ENCODE measurements at regions not wholly inside any gene's neighbourhood (a gene's known extent, or its start where the extent isn't known, plus 50 kb on each side); places are given as distances from the start of the nearest gene placed in this dataset.

DNA sequence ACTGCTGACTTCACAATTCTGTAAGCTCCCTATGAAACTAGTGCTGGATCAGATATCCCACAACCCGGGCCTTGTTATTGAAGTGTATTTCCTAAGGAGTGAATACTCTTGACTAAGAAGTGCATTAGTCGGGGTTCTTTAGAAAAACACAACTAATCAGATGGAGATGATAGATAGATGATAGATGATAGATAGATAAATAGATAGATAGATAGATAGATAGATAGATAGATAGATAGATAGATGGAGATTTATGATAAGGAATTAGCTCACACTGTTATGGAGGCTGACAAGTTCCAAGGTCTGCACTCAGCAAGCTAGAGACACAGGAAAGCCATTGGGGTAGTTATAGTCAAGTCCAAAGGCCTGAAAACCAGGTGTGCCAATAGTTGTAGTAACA, 214.6 kb upstream of the COX7C start:
- H3K27ac Mint-ChIP-seq (ENCODE audit: unreplicated experiment), result no peak overlapping the region
- intact Hi-C loops (cut with micrococcal nuclease; ENCODE audit: unreplicated experiment), result no loop called here
- CTCF ChIA-PET, result interaction anchor here (0.6 kb wide), 1 partner anchor 611 kb away, joined by 3 read pairs; no protein-coding TSS in a partner anchor
- BruUV-seq (replicated peaks), result no TSS peak
- no peaks in the 10 kb centered on the region for H3K27me3 Mint-ChIP-seq (ENCODE audit: unreplicated experiment)
- no peaks in the 10 kb centered on the region for H3K4me1 Mint-ChIP-seq (ENCODE audit: low read depth, unreplicated experiment)
- H3K36me3 Mint-ChIP-seq (ENCODE audit: insufficient read depth, unreplicated experiment), result no peaks in the 10 kb centered on the region
- H3K9me3 Mint-ChIP-seq (ENCODE audit: low read depth, unreplicated experiment), result no peaks in the 10 kb centered on the region
- DNase-seq, result no peak
- H3K4me3 Mint-ChIP-seq (ENCODE audit: low read depth, unreplicated experiment), result no peak overlapping the region
- TF ChIP-seq, protein P1, sequence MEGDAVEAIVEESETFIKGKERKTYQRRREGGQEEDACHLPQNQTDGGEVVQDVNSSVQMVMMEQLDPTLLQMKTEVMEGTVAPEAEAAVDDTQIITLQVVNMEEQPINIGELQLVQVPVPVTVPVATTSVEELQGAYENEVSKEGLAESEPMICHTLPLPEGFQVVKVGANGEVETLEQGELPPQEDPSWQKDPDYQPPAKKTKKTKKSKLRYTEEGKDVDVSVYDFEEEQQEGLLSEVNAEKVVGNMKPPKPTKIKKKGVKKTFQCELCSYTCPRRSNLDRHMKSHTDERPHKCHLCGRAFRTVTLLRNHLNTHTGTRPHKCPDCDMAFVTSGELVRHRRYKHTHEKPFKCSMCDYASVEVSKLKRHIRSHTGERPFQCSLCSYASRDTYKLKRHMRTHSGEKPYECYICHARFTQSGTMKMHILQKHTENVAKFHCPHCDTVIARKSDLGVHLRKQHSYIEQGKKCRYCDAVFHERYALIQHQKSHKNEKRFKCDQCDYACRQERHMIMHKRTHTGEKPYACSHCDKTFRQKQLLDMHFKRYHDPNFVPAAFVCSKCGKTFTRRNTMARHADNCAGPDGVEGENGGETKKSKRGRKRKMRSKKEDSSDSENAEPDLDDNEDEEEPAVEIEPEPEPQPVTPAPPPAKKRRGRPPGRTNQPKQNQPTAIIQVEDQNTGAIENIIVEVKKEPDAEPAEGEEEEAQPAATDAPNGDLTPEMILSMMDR (IDR thresholded peaks at IDR 0.05; ENCODE audit: unreplicated experiment), result no peak

DNA sequence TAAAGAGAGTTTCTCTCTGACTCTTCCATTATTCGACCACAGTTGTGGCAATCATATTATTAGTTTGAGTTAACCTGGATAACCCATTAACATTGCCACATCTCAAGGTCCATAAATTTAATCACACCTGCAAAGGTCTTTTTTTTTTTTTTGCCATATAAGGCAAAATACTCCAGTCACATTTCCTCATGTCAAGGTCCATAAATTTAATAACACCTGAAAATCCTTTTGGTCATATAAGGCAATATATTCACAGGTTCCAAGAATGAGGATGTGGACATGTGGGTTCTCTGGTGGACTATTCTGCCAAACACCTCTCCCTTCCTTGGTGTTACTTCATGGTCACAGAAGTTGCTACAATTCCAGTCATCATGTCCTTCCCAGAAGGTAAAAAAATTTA, 213.5 kb upstream of the COX7C start:
- intact Hi-C loops (cut with micrococcal nuclease; ENCODE audit: unreplicated experiment), result no loop called here
- no TSS peak for BruUV-seq (replicated peaks)
- Mint-ChIP-seq H3K9me3 (ENCODE audit: low read depth, unreplicated experiment) (no peaks in the 10 kb centered on the region), H3K27ac (ENCODE audit: unreplicated experiment) (no peak overlapping the region), H3K36me3 (ENCODE audit: insufficient read depth, unreplicated experiment) (no peaks in the 10 kb centered on the region), H3K27me3 (ENCODE audit: unreplicated experiment) (no peaks in the 10 kb centered on the region), H3K4me3 (ENCODE audit: low read depth, unreplicated experiment) (no peak overlapping the region), H3K4me1 (ENCODE audit: low read depth, unreplicated experiment) (no peaks in the 10 kb centered on the region)
- DNase-seq, result no peak
- CTCF ChIA-PET, result interaction anchor here (0.7 kb wide), 1 partner anchor 140 kb away, joined by 8 read pairs; no protein-coding TSS in a partner anchor
- TF ChIP-seq, protein P1 (IDR thresholded peaks at IDR 0.05; ENCODE audit: unreplicated experiment), result no peak

DNA sequence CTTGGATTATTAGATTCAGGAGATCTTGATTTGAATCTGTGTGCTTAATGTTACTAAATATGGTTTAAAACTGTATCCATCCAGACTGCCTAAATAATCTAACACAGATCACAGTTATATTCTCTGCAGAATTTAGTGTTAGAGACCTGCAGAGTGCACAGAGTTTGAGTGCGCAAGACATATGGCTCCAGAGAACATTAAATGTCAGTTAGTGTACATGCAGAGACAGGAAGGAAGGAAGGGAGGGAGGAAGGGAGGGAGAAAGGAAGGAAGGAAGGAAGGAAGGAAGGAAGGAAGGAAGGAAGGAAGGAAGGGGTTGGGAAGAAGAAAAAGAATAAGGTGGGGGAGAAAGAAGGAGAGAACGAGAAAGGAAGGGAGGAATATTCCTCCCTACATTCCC, 210.0 kb upstream of the COX7C start:
- no TSS peak for BruUV-seq (replicated peaks)
- no peak overlapping the region for H3K27ac Mint-ChIP-seq (ENCODE audit: unreplicated experiment)
- TF ChIP-seq, protein P1 (IDR thresholded peaks at IDR 0.05; ENCODE audit: unreplicated experiment), result no peak
- no peaks in the 10 kb centered on the region for H3K9me3 Mint-ChIP-seq (ENCODE audit: low read depth, unreplicated experiment)
- H3K27me3 Mint-ChIP-seq (ENCODE audit: unreplicated experiment), result no peaks in the 10 kb centered on the region
- peaks cover 12% of the 10 kb centered on the region for H3K4me1 Mint-ChIP-seq (ENCODE audit: low read depth, unreplicated experiment)
- no peak for DNase-seq
- H3K4me3 Mint-ChIP-seq (ENCODE audit: low read depth, unreplicated experiment), result no peak overlapping the region
- intact Hi-C loops (cut with micrococcal nuclease; ENCODE audit: unreplicated experiment), result no loop called here
- no peaks in the 10 kb centered on the region for H3K36me3 Mint-ChIP-seq (ENCODE audit: insufficient read depth, unreplicated experiment)
- CTCF ChIA-PET, result no interaction called here

DNA sequence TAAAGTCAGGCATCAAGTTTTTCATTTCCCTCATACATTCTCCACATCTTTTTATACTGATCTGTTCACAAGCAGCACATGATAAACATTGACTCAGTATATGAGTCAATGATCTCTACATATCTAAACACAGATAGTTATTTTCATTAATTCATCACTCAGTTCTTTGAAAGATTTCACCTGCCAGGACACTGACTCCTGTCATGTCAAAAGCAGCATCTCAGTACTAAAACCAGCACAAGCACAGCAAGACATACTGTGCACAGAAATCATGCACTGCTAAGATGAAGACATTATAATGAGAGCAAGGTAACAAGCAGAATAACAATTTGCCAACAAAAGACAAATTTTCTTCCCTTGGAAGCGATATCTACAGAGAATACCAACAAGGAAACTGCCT, 206.1 kb upstream of the COX7C start:
- Mint-ChIP-seq H3K4me3 (ENCODE audit: low read depth, unreplicated experiment) (no peak overlapping the region), H3K27ac (ENCODE audit: unreplicated experiment) (no peak overlapping the region), H3K36me3 (ENCODE audit: insufficient read depth, unreplicated experiment) (no peaks in the 10 kb centered on the region), H3K9me3 (ENCODE audit: low read depth, unreplicated experiment) (no peaks in the 10 kb centered on the region), H3K4me1 (ENCODE audit: low read depth, unreplicated experiment) (peaks cover 12% of the 10 kb centered on the region), H3K27me3 (ENCODE audit: unreplicated experiment) (no peaks in the 10 kb centered on the region)
- TF ChIP-seq, protein P1 (IDR thresholded peaks at IDR 0.05; ENCODE audit: unreplicated experiment), result no peak
- intact Hi-C loops (cut with micrococcal nuclease; ENCODE audit: unreplicated experiment), result loop anchor here (10.0 kb wide), 1 partner anchor 1387 kb away; no protein-coding TSS in a partner anchor
- CTCF ChIA-PET, result no interaction called here
- DNase-seq, result no peak
- BruUV-seq (replicated peaks), result no TSS peak
